ENCODE measurements at regions not wholly inside any gene's neighbourhood (a gene's known extent, or its start where the extent isn't known, plus 50 kb on each side); places are given as distances from the start of the nearest gene placed in this dataset.

DNA sequence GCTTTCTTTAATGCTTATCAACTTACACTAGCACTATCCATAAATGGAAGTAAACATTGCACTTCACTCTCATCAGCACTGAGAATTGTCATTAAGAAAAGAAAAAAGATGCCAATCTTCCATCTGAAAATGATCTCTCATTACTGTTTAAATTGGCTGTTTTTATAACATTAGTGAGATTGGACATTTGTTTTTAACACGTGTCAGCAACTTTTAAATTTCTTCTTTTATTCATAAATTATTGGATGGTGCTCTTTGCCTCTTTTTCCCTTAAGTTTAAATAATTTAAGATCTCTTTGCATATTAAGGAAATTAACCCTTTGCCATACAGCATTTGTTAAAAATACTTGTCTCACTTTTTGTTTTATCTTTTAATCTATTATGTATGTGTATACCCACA lies 146.5 kb upstream of the CHST9 start:
- no TSS peak for BruUV-seq (replicated peaks)
- H3K27me3 Mint-ChIP-seq (ENCODE audit: insufficient read depth, unreplicated experiment), result peaks cover 24% of the 10 kb centered on the region
- no peak overlapping the region for H3K27ac Mint-ChIP-seq (ENCODE audit: low read depth, unreplicated experiment)
- no peak overlapping the region for H3K4me3 Mint-ChIP-seq (ENCODE audit: unreplicated experiment)
- no peaks in the 10 kb centered on the region for H3K4me1 Mint-ChIP-seq (ENCODE audit: insufficient read depth, unreplicated experiment)
- TF ChIP-seq CTCF (IDR thresholded peaks at IDR 0.05; ENCODE audit: unreplicated experiment), result no peak
- no peaks in the 10 kb centered on the region for H3K9me3 Mint-ChIP-seq (ENCODE audit: unreplicated experiment)
- DNase-seq (ENCODE audit: unreplicated experiment), result no peak
- CTCF ChIA-PET, result no interaction called here
- no peaks in the 10 kb centered on the region for H3K36me3 Mint-ChIP-seq (ENCODE audit: insufficient read depth, unreplicated experiment)
- POLR2A ChIA-PET, result no interaction called here
- intact Hi-C loops (cut with micrococcal nuclease), result no loop called here

GRCh38 chr18:27314996-27315395 lies 129.9 kb upstream of the CHST9 start:
- Mint-ChIP-seq H3K9me3 (ENCODE audit: unreplicated experiment) (no peaks in the 10 kb centered on the region), H3K27ac (ENCODE audit: low read depth, unreplicated experiment) (no peak overlapping the region), H3K4me3 (ENCODE audit: unreplicated experiment) (no peak overlapping the region), H3K4me1 (ENCODE audit: insufficient read depth, unreplicated experiment) (no peaks in the 10 kb centered on the region), H3K27me3 (ENCODE audit: insufficient read depth, unreplicated experiment) (no peaks in the 10 kb centered on the region), H3K36me3 (ENCODE audit: insufficient read depth, unreplicated experiment) (no peaks in the 10 kb centered on the region)
- ChIA-PET POLR2A (no interaction called here), CTCF (no interaction called here)
- intact Hi-C loops (cut with micrococcal nuclease), result no loop called here
- no TSS peak for BruUV-seq (replicated peaks)
- TF ChIP-seq CTCF (IDR thresholded peaks at IDR 0.05; ENCODE audit: unreplicated experiment), result no peak
- peak; percentile 63 for DNase-seq (ENCODE audit: unreplicated experiment)

- Mint-ChIP-seq H3K9me3 (ENCODE audit: unreplicated experiment) (no peaks in the 10 kb centered on the region), H3K36me3 (ENCODE audit: insufficient read depth, unreplicated experiment) (no peaks in the 10 kb centered on the region), H3K4me1 (ENCODE audit: insufficient read depth, unreplicated experiment) (no peaks in the 10 kb centered on the region), H3K27me3 (ENCODE audit: insufficient read depth, unreplicated experiment) (no peaks in the 10 kb centered on the region), H3K4me3 (ENCODE audit: unreplicated experiment) (no peak overlapping the region), H3K27ac (ENCODE audit: low read depth, unreplicated experiment) (no peak overlapping the region)
- intact Hi-C loops (cut with micrococcal nuclease), result no loop called here
- no peak for DNase-seq (ENCODE audit: unreplicated experiment)
- no peak for TF ChIP-seq CTCF (IDR thresholded peaks at IDR 0.05; ENCODE audit: unreplicated experiment)
- CTCF ChIA-PET, result no interaction called here
- BruUV-seq (replicated peaks), result no TSS peak
- POLR2A ChIA-PET, result no interaction called here
These were observed 128.6 kb upstream of the CHST9 start for GRCh38 chr18:27313678-27314077.

DNA sequence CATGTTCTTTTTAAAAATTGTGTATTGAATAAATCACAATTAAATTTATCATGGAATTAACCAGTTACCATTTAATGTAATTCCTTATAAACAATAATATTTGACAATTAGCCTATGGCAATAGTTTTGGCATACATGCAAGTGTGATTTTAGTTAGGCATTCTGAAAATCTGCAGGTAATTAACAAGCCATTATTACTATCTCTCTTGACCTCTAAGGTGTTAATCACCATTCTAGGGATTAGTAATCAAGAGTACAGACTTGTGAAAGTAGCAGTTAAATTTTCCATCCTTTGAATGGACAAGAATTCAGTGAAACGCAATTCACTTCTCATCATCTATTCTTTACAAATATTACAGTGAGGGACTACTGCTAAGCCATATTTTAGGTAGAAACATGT lies 127.7 kb upstream of the CHST9 start:
- DNase-seq (ENCODE audit: unreplicated experiment), result no peak
- H3K9me3 Mint-ChIP-seq (ENCODE audit: unreplicated experiment), result no peaks in the 10 kb centered on the region
- BruUV-seq (replicated peaks), result no TSS peak
- ChIA-PET POLR2A (no interaction called here), CTCF (interaction anchor here (0.5 kb wide), 1 partner anchor 66 kb away, joined by 3 read pairs; no protein-coding TSS in a partner anchor)
- no peaks in the 10 kb centered on the region for H3K4me1 Mint-ChIP-seq (ENCODE audit: insufficient read depth, unreplicated experiment)
- intact Hi-C loops (cut with micrococcal nuclease), result no loop called here
- no peak for TF ChIP-seq CTCF (IDR thresholded peaks at IDR 0.05; ENCODE audit: unreplicated experiment)
- no peak overlapping the region for H3K4me3 Mint-ChIP-seq (ENCODE audit: unreplicated experiment)
- H3K36me3 Mint-ChIP-seq (ENCODE audit: insufficient read depth, unreplicated experiment), result no peaks in the 10 kb centered on the region
- no peak overlapping the region for H3K27ac Mint-ChIP-seq (ENCODE audit: low read depth, unreplicated experiment)
- no peaks in the 10 kb centered on the region for H3K27me3 Mint-ChIP-seq (ENCODE audit: insufficient read depth, unreplicated experiment)

All from MCF 10A (cell line).